Fibroblast of lung (primary cell): ENCODE measurements at regions not wholly inside any gene's neighbourhood (a gene's known extent, or its start where the extent isn't known, plus 50 kb on each side); places are given as distances from the start of the nearest gene placed in this dataset.

ENCODE experiments used
- DNase-seq, 2 donors: peaks; one replicate each; pipeline versions ENCODE4 v3.0.0 to v3.0.0-alpha.2; 2010; ENCODE audit warnings: low read depth in 2 of 2
- H2AFZ ChIP-seq: 2 replicates; pipeline ENCODE4 v1.5.1; 2012; ENCODE audit warnings: low read length, control low read depth, inconsistent platforms
- H3K27ac ChIP-seq: 2 replicates; pipeline ENCODE4 v1.5.1; 2011; ENCODE audit warnings: low read length, control low read depth; ENCODE audit not compliant: insufficient read depth
- H3K27me3 ChIP-seq: 2 replicates; pipeline ENCODE4 v1.5.1; 2011; ENCODE audit warnings: mild to moderate bottlenecking, low read length; ENCODE audit not compliant: control insufficient read depth, insufficient read depth
- H3K36me3 ChIP-seq: 2 replicates; pipeline ENCODE4 v1.5.1; 2011; ENCODE audit warnings: low read length; ENCODE audit not compliant: control insufficient read depth, insufficient read depth
- H3K4me1 ChIP-seq: 2 replicates; pipeline ENCODE4 v1.5.1; 2011; ENCODE audit warnings: low read length; ENCODE audit not compliant: control insufficient read depth, insufficient read depth; ENCODE audit errors: extremely low read depth
- H3K4me2 ChIP-seq: 2 replicates; pipeline ENCODE4 v1.5.1; 2011; ENCODE audit warnings: low read length, control low read depth; ENCODE audit not compliant: insufficient read depth; ENCODE audit errors: extremely low read depth
- H3K4me3 ChIP-seq, 4 experiments: fragments of 200-600 bp in 1 of 4; sonication (generic) in 1 of 4; replicated peaks in 1 of 4; 2 replicates each; pipeline ENCODE4 v1.5.1; 2011 to 2016; ENCODE audit warnings: low read length in 4 of 4, low read depth in 3 of 4, mild to moderate bottlenecking in 3 of 4, control low read depth in 2 of 4, inconsistent platforms in 1 of 4, mixed read lengths in 1 of 4; ENCODE audit not compliant: insufficient read depth in 1 of 4; ENCODE audit errors: control extremely low read depth in 1 of 4
- H3K79me2 ChIP-seq: 2 replicates; pipeline ENCODE4 v1.5.1; 2012; ENCODE audit warnings: mild to moderate bottlenecking, low read length, inconsistent platforms; ENCODE audit not compliant: control insufficient read depth, insufficient read depth
- H3K9ac ChIP-seq: 2 replicates; pipeline ENCODE4 v1.5.1; 2011; ENCODE audit warnings: mild to moderate bottlenecking, low read length, control low read depth; ENCODE audit not compliant: insufficient read depth
- H3K9me3 ChIP-seq: 2 replicates; pipeline ENCODE4 v1.5.1; 2012; ENCODE audit warnings: low read depth, low read length; ENCODE audit not compliant: control insufficient read depth, insufficient read depth
- H4K20me1 ChIP-seq: 2 replicates; pipeline ENCODE4 v1.5.1; 2011; ENCODE audit warnings: low read length; ENCODE audit not compliant: control insufficient read depth, insufficient read depth; ENCODE audit errors: extremely low read depth
- CTCF ChIP-seq, 2 donors: IDR thresholded peaks in 1 of 2; conservative IDR thresholded peaks in 1 of 2; 1 replicate in 1 of 2; 2 replicates in 1 of 2; pipeline ENCODE4 v1.5.1; 2011 to 2012; ENCODE audit warnings: low read length in 2 of 2, control low read depth in 1 of 2, inconsistent platforms in 1 of 2, low read depth in 1 of 2, mild to moderate bottlenecking in 1 of 2
- EZH2 ChIP-seq: IDR thresholded peaks from 2 replicates; pipeline ENCODE4 v1.5.1; 2012; ENCODE audit warnings: low read length, control low read depth, mild to moderate bottlenecking; ENCODE audit errors: missing control alignments

DNA sequence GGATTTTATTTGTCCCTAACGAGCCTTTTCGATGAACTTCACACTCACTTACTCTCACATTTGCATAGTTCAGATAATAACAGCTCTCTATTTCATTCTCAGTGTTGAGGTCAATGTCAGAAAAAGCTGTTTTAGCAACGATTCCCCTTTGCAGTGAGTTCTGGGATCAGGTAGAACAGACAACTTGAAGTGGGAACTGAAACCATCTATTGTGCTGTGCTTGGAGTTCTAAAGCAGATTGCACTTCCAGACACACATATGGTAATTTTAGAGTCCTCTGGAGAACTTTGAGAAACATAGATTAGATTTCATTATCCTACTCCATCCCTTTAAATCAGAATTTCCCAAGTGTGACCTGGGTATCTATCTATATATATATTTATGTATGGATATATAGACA lies 124.6 kb upstream of the BLID start:
- TF ChIP-seq CTCF (conservative IDR thresholded peaks at IDR 0.05 in 1 of 2, IDR thresholded peaks at IDR 0.05 in 1 of 2; ENCODE audit: low read depth in 1 of 2, low read length in 2 of 2) (no peak), EZH2 (no peak)
- no peak overlapping the region for H2AFZ ChIP-seq
- H3K4me3 ChIP-seq: no peak overlapping the region

DNA sequence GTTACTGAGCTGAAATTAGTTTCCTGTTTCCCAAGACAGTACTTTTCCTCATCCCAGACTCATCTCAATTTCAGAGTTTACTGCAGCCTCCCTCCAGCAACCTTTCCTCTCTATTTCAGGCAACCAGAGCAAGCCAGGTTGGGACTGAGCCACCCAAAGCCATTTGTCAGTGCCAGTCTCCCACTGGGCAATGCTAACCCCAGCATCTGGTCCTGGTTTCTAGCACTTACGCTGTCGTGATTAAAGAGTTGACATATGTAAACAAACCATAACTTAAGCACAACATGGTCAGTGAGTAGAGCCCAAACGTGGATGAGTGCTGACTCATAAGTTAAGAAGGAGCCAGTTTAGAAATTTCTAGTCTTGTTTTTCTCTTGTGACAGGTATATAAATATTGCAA lies 119.6 kb upstream of the BLID start:
- no peaks in the 10 kb centered on the region for H3K9me3 ChIP-seq
- H3K36me3 ChIP-seq: no peaks in the 10 kb centered on the region
- H3K27me3 ChIP-seq: no peaks in the 10 kb centered on the region
- DNase-seq: peak; percentile 92 to 99
- no peaks in the 10 kb centered on the region for H3K79me2 ChIP-seq
- no peak overlapping the region for H3K9ac ChIP-seq
- peaks cover 19% of the 10 kb centered on the region for H3K4me1 ChIP-seq
- peak overlapping the region; percentile 55 for H3K27ac ChIP-seq
- no peaks in the 10 kb centered on the region for H4K20me1 ChIP-seq
- peak overlapping the region; percentile 9 for H3K4me2 ChIP-seq
- no peak overlapping the region for H3K4me3 ChIP-seq
- H2AFZ ChIP-seq: no peak overlapping the region
- no peak for TF ChIP-seq EZH2
- no peak for TF ChIP-seq CTCF (conservative IDR thresholded peaks at IDR 0.05 in 1 of 2, IDR thresholded peaks at IDR 0.05 in 1 of 2; ENCODE audit: low read depth in 1 of 2, low read length in 2 of 2)

More for the DNA sequence above, 124.6 kb upstream of the BLID start:
- no peaks in the 10 kb centered on the region for H3K9me3 ChIP-seq
- H3K36me3 ChIP-seq: no peaks in the 10 kb centered on the region
- H4K20me1 ChIP-seq: no peaks in the 10 kb centered on the region
- H3K9ac ChIP-seq: no peak overlapping the region
- H3K79me2 ChIP-seq: no peaks in the 10 kb centered on the region
- H3K4me2 ChIP-seq: no peak overlapping the region
- no peaks in the 10 kb centered on the region for H3K27me3 ChIP-seq
- H3K27ac ChIP-seq: no peak overlapping the region
- no peak for DNase-seq
- H3K4me1 ChIP-seq: peaks cover 2% of the 10 kb centered on the region

- no peak overlapping the region for H3K4me2 ChIP-seq
- no peaks in the 10 kb centered on the region for H3K27me3 ChIP-seq
- H4K20me1 ChIP-seq: no peaks in the 10 kb centered on the region
- H3K9ac ChIP-seq: no peak overlapping the region
- H2AFZ ChIP-seq: no peak overlapping the region
- no peaks in the 10 kb centered on the region for H3K9me3 ChIP-seq
- peak overlapping the region; percentile 55 for H3K27ac ChIP-seq
- H3K4me1 ChIP-seq: peaks cover 23% of the 10 kb centered on the region
- DNase-seq: peak in 1 of 2 donors; percentile 31
- no peak overlapping the region for H3K4me3 ChIP-seq
- H3K79me2 ChIP-seq: no peaks in the 10 kb centered on the region
- TF ChIP-seq EZH2 (no peak), CTCF (conservative IDR thresholded peaks at IDR 0.05 in 1 of 2, IDR thresholded peaks at IDR 0.05 in 1 of 2; ENCODE audit: low read depth in 1 of 2, low read length in 2 of 2) (no peak)
- no peaks in the 10 kb centered on the region for H3K36me3 ChIP-seq
Observed at GRCh38 chr11:122234780-122235179, 118.8 kb upstream of the BLID start.
